T-cell (primary cell): ENCODE measurements at regions not wholly inside any gene's neighbourhood (a gene's known extent, or its start where the extent isn't known, plus 50 kb on each side); places are given as distances from the start of the nearest gene placed in this dataset.
"Not testable (repeated sequence)": the region's sequence is repeated elsewhere in the genome, so short reads cannot be mapped to it uniquely, and the experiment has no call there.

ENCODE experiments used
- ATAC-seq, 4 experiments: fragments of 200-7000 bp in 3 of 4; fragments of 150-1000 bp in 1 of 4; cut with Tn5 transposase; replicated peaks in 1 of 4; 1 replicate in 3 of 4; 2 replicates in 1 of 4; pipeline ENCODE4 v1.10.0; 2021; ENCODE audit warnings: moderate library complexity in 3 of 4, mild to moderate bottlenecking in 2 of 4, moderate number of reproducible peaks in 1 of 4
- CTCF ChIA-PET, 2 donors: fragments of 300-600 bp; sonication (Branson Sonifier 250); formaldehyde crosslinking; loops; one replicate each; lab custom pipeline; 2022; ENCODE audit warnings: antibody characterized with exemption in 2 of 2; lab: Charles Lee
- POLR2A ChIA-PET, 2 donors: fragments of 300-600 bp; sonication (Branson Sonifier 250); formaldehyde crosslinking; loops; one replicate each; lab custom pipeline; 2022; ENCODE audit warnings: antibody characterized with exemption in 2 of 2; lab: Charles Lee
- DNase-seq, 35 experiments: peaks; one replicate each; pipeline versions ENCODE4 v3.0.0 to v3.0.0-alpha.2; 2013 to 2023
- H3K27ac ChIP-seq: one replicate; pipeline ENCODE4 v1.5.1; 2013; ENCODE audit warnings: low read length
- H3K27me3 ChIP-seq, 2 experiments: replicated peaks in 1 of 2; 1 replicate in 1 of 2; 2 replicates in 1 of 2; pipeline versions ENCODE4 v1.6.1 to v1.7.0; 2013; ENCODE audit warnings: low read length in 1 of 2, mixed read lengths in 1 of 2; ENCODE audit not compliant: control insufficient read depth in 2 of 2, insufficient read depth in 2 of 2; ENCODE audit errors: extremely low read depth in 1 of 2
- H3K36me3 ChIP-seq, 2 donors: 1 replicate in 1 of 2; 2 replicates in 1 of 2; pipeline versions ENCODE4 v1.6.1 to v1.7.0; 2013; ENCODE audit warnings: low read length in 1 of 2; ENCODE audit not compliant: control insufficient read depth in 2 of 2, insufficient read depth in 1 of 2; ENCODE audit errors: extremely low read depth in 1 of 2
- H3K4me1 ChIP-seq, 2 experiments: 1 replicate in 1 of 2; 2 replicates in 1 of 2; pipeline versions ENCODE4 v1.6.1 to v1.7.0; 2013; ENCODE audit warnings: low read length in 2 of 2, mixed read lengths in 1 of 2; ENCODE audit not compliant: insufficient read depth in 2 of 2, control insufficient read depth in 1 of 2; ENCODE audit errors: extremely low read depth in 1 of 2
- H3K4me3 ChIP-seq, 2 donors: 1 replicate in 1 of 2; 2 replicates in 1 of 2; pipeline versions ENCODE4 v1.5.1 to v1.7.0; 2013; ENCODE audit warnings: mild to moderate bottlenecking in 2 of 2, low read length in 1 of 2, moderate library complexity in 1 of 2; ENCODE audit not compliant: control insufficient read depth in 1 of 2; ENCODE audit errors: extremely low read depth in 1 of 2
- H3K9me3 ChIP-seq: 2 replicates; pipeline ENCODE4 v1.7.0; 2013
- H3K27ac Mint-ChIP-seq, 2 donors: one replicate each; pipeline ENCODE4 v1.8.0; 2020 to 2021; ENCODE audit warnings: mild to moderate bottlenecking in 2 of 2, mixed read lengths in 2 of 2
- H3K27me3 Mint-ChIP-seq, 2 donors: one replicate each; pipeline ENCODE4 v1.8.0; 2021 to 2022; ENCODE audit warnings: mixed read lengths in 2 of 2
- H3K36me3 Mint-ChIP-seq: one replicate; pipeline ENCODE4 v1.8.0; 2021; ENCODE audit warnings: mixed read lengths
- H3K4me1 Mint-ChIP-seq, 3 donors: one replicate each; pipeline ENCODE4 v1.8.0; 2020 to 2022; ENCODE audit warnings: mixed read lengths in 3 of 3, mild to moderate bottlenecking in 1 of 3
- H3K4me3 Mint-ChIP-seq, 3 donors: one replicate each; pipeline ENCODE4 v1.8.0; 2020 to 2022; ENCODE audit warnings: mild to moderate bottlenecking in 3 of 3, mixed read lengths in 3 of 3, moderate library complexity in 3 of 3
- H3K9me3 Mint-ChIP-seq, 3 donors: one replicate each; pipeline ENCODE4 v1.8.0; 2020 to 2022; ENCODE audit warnings: mixed read lengths in 3 of 3
- WGBS: methylation state at CpG from one replicate; pipeline ENCODE4 v1.1.5; 2013; ENCODE audit warnings: missing lambda C conversion rate; ENCODE audit not compliant: insufficient coverage; 5-methylcytosine and 5-hydroxymethylcytosine counted together

DNA sequence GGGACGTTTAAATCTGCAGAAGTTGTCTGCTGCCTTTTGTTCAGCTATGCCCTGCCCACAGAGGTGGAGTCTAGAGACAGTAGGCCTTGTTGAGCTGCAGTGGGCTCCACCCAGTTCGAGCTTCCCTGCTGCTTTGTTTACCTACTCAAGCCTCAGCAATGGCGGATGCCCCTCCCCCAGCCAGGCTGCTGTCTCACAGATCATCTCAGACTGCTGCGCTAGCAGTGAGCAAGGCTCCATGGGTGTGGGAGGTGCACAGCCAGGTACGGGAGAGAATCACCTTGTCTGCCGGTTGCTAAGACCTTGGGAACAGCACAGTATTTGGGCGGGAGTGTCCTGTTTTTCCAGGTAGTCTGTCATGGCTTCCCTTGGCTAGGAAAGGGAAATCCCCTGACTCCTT lies 114.3 kb upstream of the PALM2AKAP2 start:
- 100% methylated on average over 1 of the region's 7 CpGs for WGBS
- H3K36me3 ChIP-seq, H3K4me3 ChIP-seq, H3K27ac ChIP-seq, DNase-seq, CTCF ChIA-PET, H3K27ac Mint-ChIP-seq, H3K4me1 ChIP-seq, H3K9me3 ChIP-seq, POLR2A ChIA-PET, H3K36me3 Mint-ChIP-seq, H3K4me3 Mint-ChIP-seq, H3K4me1 Mint-ChIP-seq, H3K27me3 ChIP-seq, ATAC-seq: not testable (repeated sequence)
- peaks cover 0 to 14% of the 10 kb centered on the region in 2 donors for H3K27me3 Mint-ChIP-seq
- peaks cover 15 to 24% (median 21%) of the 10 kb centered on the region in 3 donors for H3K9me3 Mint-ChIP-seq

GRCh38 chr9:109681301-109681700 lies 98.7 kb upstream of the PALM2AKAP2 start:
- Mint-ChIP-seq H3K4me1 (no peaks in the 10 kb centered on the region), H3K4me3 (no peak overlapping the region), H3K27me3 (peaks cover 10 to 16% of the 10 kb centered on the region in 2 donors), H3K36me3 (no peaks in the 10 kb centered on the region), H3K9me3 (peaks cover 0 to 5% (median 0%) of the 10 kb centered on the region in 3 donors), H3K27ac (no peak overlapping the region)
- ATAC-seq (no peak), DNase-seq (no peak)
- Histone ChIP-seq H3K27ac (no peak overlapping the region), H3K9me3 (no peaks in the 10 kb centered on the region), H3K4me1 (no peaks in the 10 kb centered on the region), H3K4me3 (no peak overlapping the region), H3K27me3 (no peaks in the 10 kb centered on the region), H3K36me3 (no peaks in the 10 kb centered on the region)
- CTCF ChIA-PET, result no interaction called here
- POLR2A ChIA-PET, result no interaction called here
- WGBS, result no CpG with 5 or more reads among the region's 2 CpGs

- 83% methylated on average over 1 of the region's 1 CpG for WGBS
- H3K9me3 Mint-ChIP-seq, result peaks cover 0 to 8% (median 0%) of the 10 kb centered on the region in 3 donors
- no peaks in the 10 kb centered on the region for H3K4me1 ChIP-seq
- no peaks in the 10 kb centered on the region for H3K9me3 ChIP-seq
- ChIA-PET CTCF (no interaction called here), POLR2A (no interaction called here)
- H3K4me1 Mint-ChIP-seq, result no peaks in the 10 kb centered on the region
- H3K4me3 ChIP-seq, result no peak overlapping the region
- no peak overlapping the region for H3K27ac ChIP-seq
- ATAC-seq (no peak), DNase-seq (no peak)
- H3K36me3 ChIP-seq, result no peaks in the 10 kb centered on the region
- H3K4me3 Mint-ChIP-seq, result no peak overlapping the region
- H3K36me3 Mint-ChIP-seq, result no peaks in the 10 kb centered on the region
- H3K27me3 ChIP-seq, result no peaks in the 10 kb centered on the region
- no peak overlapping the region for H3K27ac Mint-ChIP-seq
- H3K27me3 Mint-ChIP-seq, result peaks cover 4 to 10% of the 10 kb centered on the region in 2 donors
Observed at GRCh38 chr9:109682227-109682626, 97.8 kb upstream of the PALM2AKAP2 start.

- Histone ChIP-seq H3K27ac (no peak overlapping the region), H3K27me3 (no peaks in the 10 kb centered on the region), H3K4me3 (no peak overlapping the region), H3K4me1 (no peaks in the 10 kb centered on the region), H3K9me3 (no peaks in the 10 kb centered on the region), H3K36me3 (no peaks in the 10 kb centered on the region)
- H3K27ac Mint-ChIP-seq, result no peak overlapping the region
- DNase-seq (no peak), ATAC-seq (no peak)
- CTCF ChIA-PET, result no interaction called here
- peaks cover 4 to 10% of the 10 kb centered on the region in 2 donors for H3K27me3 Mint-ChIP-seq
- H3K9me3 Mint-ChIP-seq, result peaks cover 0 to 16% (median 0%) of the 10 kb centered on the region in 3 donors
- H3K4me3 Mint-ChIP-seq, result no peak overlapping the region
- WGBS, result 40% methylated on average over 1 of the region's 3 CpGs
- no peaks in the 10 kb centered on the region for H3K36me3 Mint-ChIP-seq
- POLR2A ChIA-PET, result no interaction called here
- no peaks in the 10 kb centered on the region for H3K4me1 Mint-ChIP-seq
Observed at GRCh38 chr9:109683521-109683920, 96.5 kb upstream of the PALM2AKAP2 start.

- no peak for DNase-seq
- H3K9me3 ChIP-seq, result no peaks in the 10 kb centered on the region
- no CpG with 5 or more reads among the region's 3 CpGs for WGBS
- H3K27me3 ChIP-seq, result no peaks in the 10 kb centered on the region
- ChIA-PET CTCF (no interaction called here), POLR2A (no interaction called here)
- no peaks in the 10 kb centered on the region for H3K36me3 ChIP-seq
- H3K36me3 Mint-ChIP-seq, result no peaks in the 10 kb centered on the region
- H3K4me3 ChIP-seq, result no peak overlapping the region
- ATAC-seq, result no peak
- no peaks in the 10 kb centered on the region for H3K4me1 Mint-ChIP-seq
- no peaks in the 10 kb centered on the region for H3K4me1 ChIP-seq
- peaks cover 0 to 16% (median 0%) of the 10 kb centered on the region in 3 donors for H3K9me3 Mint-ChIP-seq
- H3K4me3 Mint-ChIP-seq, result no peak overlapping the region
- H3K27me3 Mint-ChIP-seq, result peaks cover 3 to 5% of the 10 kb centered on the region in 2 donors
- no peak overlapping the region for H3K27ac Mint-ChIP-seq
- H3K27ac ChIP-seq, result no peak overlapping the region
Observed at GRCh38 chr9:109689701-109690100, 90.3 kb upstream of the PALM2AKAP2 start.

- POLR2A ChIA-PET, result no interaction called here
- CTCF ChIA-PET, result no interaction called here
- no peaks in the 10 kb centered on the region for H3K4me1 Mint-ChIP-seq
- H3K27ac Mint-ChIP-seq, result no peak overlapping the region
- no peaks in the 10 kb centered on the region for H3K36me3 ChIP-seq
- WGBS, result no CpG with 5 or more reads among the region's 2 CpGs
- no peaks in the 10 kb centered on the region for H3K9me3 ChIP-seq
- no peak for ATAC-seq
- no peaks in the 10 kb centered on the region for H3K36me3 Mint-ChIP-seq
- H3K4me3 ChIP-seq, result no peak overlapping the region
- H3K27ac ChIP-seq, result no peak overlapping the region
- no peak overlapping the region for H3K4me3 Mint-ChIP-seq
- H3K4me1 ChIP-seq, result no peaks in the 10 kb centered on the region
- H3K9me3 Mint-ChIP-seq, result no peaks in the 10 kb centered on the region
- peaks cover 0 to 2% of the 10 kb centered on the region in 2 experiments for H3K27me3 ChIP-seq
- peaks cover 3 to 5% of the 10 kb centered on the region in 2 donors for H3K27me3 Mint-ChIP-seq
- no peak for DNase-seq
Observed at GRCh38 chr9:109699019-109699418, 81.0 kb upstream of the PALM2AKAP2 start.

GRCh38 chr9:109704546-109704945 lies 75.5 kb upstream of the PALM2AKAP2 start:
- H3K36me3 ChIP-seq, result no peaks in the 10 kb centered on the region
- Mint-ChIP-seq H3K4me1 (no peaks in the 10 kb centered on the region), H3K9me3 (no peaks in the 10 kb centered on the region), H3K27me3 (peaks cover 6 to 8% of the 10 kb centered on the region in 2 donors), H3K27ac (no peak overlapping the region), H3K36me3 (no peaks in the 10 kb centered on the region), H3K4me3 (no peak overlapping the region)
- no peak for ATAC-seq
- no peak overlapping the region for H3K4me3 ChIP-seq
- WGBS, result 73% methylated on average over 1 of the region's 2 CpGs
- no peaks in the 10 kb centered on the region for H3K4me1 ChIP-seq
- H3K27me3 ChIP-seq, result no peaks in the 10 kb centered on the region
- CTCF ChIA-PET, result no interaction called here
- no peaks in the 10 kb centered on the region for H3K9me3 ChIP-seq
- no peak overlapping the region for H3K27ac ChIP-seq
- no peak for DNase-seq
- POLR2A ChIA-PET, result no interaction called here
